H54 (cell line): ENCODE measurements at regions not wholly inside any gene's neighbourhood (a gene's known extent, or its start where the extent isn't known, plus 50 kb on each side); places are given as distances from the start of the nearest gene placed in this dataset.

ENCODE experiments used
- DNase-seq: peaks from one replicate; pipeline ENCODE4 v3.0.0; 2011; ENCODE audit warnings: low spot score, mixed read lengths; ENCODE audit not compliant: insufficient read length
- FAIRE-seq: peaks from 3 replicates; lab custom pipeline; 2011; peaks lifted over from hg19 to GRCh38; lab: Jason Lieb, UNC
- POLR2A ChIP-seq: IDR thresholded peaks from 2 replicates; pipeline ENCODE4 v1.6.1; 2011; ENCODE audit warnings: low read depth, mild to moderate bottlenecking, low read length

DNA sequence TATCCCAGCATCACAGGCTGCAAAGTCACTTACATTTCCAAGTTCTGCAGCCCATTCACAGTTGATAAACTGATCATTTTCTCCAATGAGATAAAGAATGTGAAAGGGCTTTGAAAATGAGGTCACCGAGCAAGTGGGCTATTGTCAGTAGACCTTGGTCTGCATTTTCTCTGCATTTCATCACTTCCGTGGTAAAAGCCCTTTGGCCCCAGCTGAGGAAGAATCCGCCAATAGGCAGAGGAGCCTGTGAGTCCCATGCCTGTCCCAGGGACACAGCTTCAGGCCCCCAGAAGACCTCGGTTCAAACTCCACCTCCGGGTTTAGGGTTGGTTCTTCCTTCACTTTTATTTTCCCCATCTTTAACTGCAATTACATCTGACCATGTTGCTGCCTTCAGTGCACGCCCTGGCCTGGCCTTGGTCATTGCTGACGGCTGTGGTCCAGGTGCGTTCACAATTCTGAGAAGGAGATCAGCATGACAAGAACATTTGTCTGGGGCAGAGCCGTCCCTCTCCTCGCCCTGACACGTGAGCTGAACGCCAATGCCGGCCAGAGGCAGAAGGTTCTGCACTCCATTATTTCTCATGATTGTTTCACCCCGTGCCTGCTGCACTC lies 292.5 kb downstream of the TCERG1L start:
- no peak for TF ChIP-seq POLR2A
- DNase-seq (no peak), FAIRE-seq (no peak)

DNA sequence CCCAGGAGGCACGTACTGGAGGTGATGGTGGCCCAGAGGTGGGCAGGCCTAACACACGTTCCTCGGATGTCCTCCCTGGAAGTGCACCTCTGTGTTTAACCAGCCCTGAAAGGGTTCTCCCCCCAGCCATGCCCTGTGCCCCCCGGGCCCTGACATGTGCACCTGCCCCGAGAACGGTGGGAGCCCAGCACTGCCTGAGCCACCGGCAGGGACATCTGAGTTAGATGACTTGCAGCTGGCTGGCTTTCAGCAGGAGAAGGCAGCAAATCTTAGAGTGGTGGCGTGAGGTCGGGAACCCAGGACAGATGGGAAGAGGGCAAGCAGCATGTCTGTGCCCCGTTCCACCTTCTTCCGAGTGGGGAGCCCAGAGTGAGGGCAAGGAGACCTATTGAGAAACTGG lies 291.8 kb downstream of the TCERG1L start:
- TF ChIP-seq POLR2A = no peak
- FAIRE-seq (no peak), DNase-seq (no peak)

- no peak for TF ChIP-seq POLR2A
- no peak for FAIRE-seq
Observed at GRCh38 chr10:131020775-131021174, 290.7 kb downstream of the TCERG1L start.

GRCh38 chr10:131021246-131021895 lies 290.1 kb downstream of the TCERG1L start:
- no peak for TF ChIP-seq POLR2A
- no peak for FAIRE-seq
- no peak for DNase-seq

More at GRCh38 chr10:131020775-131021174, 290.7 kb downstream of the TCERG1L start:
- DNase-seq = no peak

DNA sequence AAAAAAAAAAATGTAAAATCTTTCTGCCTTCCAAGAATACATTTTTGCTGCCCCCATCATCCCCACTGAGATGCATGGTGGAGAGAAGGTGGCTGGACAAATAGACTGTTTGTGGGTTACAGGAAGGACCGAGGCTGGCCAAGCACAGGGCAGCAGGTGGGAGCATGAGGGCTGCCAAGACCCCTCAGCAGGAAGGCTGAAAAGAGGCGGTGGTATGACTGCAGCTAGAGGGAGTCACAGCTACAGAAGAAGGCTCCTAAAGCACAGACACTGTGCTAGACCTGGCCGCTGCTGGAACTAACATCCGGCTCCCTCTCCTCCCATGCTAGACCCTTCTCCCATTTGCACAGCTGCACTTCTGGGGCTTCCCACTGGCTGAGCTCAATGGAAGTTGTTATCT lies 289.6 kb downstream of the TCERG1L start:
- no peak for DNase-seq
- FAIRE-seq = no peak
- no peak for TF ChIP-seq POLR2A

- FAIRE-seq = no peak
- no peak for DNase-seq
- TF ChIP-seq POLR2A = no peak
Observed at GRCh38 chr10:131022369-131022768, 289.2 kb downstream of the TCERG1L start.

- FAIRE-seq (no peak), DNase-seq (no peak)
- no peak for TF ChIP-seq POLR2A
Observed at GRCh38 chr10:131022981-131023380, 288.5 kb downstream of the TCERG1L start.

DNA sequence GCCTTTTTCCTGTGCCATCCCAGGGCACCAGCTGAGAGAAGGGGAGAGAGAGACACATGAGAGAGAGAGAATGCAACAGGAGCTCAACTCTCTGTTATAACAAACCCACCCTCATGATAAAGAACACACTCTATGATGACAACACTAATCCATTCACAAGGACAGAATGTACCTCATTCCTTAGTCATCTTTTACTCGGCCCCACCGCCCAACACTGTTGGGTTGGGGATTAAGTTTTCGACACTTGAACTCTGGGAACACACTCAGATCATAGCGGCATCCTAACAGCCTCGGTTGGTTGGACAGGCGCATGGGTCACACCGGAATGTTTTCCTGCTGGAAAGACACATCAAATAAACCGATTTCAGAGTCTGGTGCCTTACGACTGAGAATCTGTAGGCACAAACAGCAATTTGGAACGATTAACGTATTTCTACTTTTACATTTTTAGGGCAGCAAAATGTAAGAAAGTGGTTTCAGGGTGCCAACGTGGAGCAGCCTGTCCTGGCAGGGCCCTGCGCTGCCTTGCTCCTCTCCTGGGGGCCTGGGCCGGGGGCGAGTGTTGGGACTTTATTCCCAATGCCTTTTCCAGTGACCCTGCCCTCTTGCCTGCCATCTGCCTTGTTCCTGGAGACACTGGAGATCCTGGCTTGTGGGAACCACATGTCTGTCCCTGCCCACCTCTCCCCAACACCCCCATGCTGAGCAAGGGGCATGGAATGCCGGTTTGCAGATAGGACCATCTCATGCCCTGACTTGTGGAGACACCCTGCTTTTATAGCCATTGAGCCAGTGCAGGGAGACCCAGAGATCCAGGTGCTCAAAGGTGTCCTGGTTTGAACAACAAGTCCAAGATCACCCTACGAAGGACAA lies 287.0 kb downstream of the TCERG1L start:
- DNase-seq = no peak
- TF ChIP-seq POLR2A = no peak
- no peak for FAIRE-seq

DNA sequence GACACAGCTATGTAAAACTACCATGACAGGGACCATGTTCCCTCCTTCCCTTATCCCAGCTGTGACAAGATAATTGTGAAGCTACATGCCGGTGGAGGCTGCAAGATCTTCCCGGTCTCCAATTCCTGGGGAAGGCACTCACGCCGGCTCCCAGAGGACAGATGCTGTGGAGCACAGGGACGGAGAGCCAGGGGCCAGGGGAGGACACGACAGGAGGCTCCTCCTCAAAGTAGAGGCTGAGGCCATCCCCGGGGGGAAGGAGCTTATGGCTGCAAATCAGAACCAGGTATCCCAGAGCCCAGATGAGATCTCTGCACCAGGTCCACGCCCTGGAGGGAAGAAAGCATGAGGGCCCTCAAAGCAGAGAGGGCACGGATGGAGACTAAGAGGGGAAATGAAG lies 286.2 kb downstream of the TCERG1L start:
- FAIRE-seq (no peak), DNase-seq (no peak)
- TF ChIP-seq POLR2A = no peak

- FAIRE-seq (no peak), DNase-seq (no peak)
- no peak for TF ChIP-seq POLR2A
Observed at GRCh38 chr10:131027256-131027655, 284.3 kb downstream of the TCERG1L start.

- FAIRE-seq (no peak), DNase-seq (no peak)
Observed at GRCh38 chr10:131031346-131031745, 280.2 kb downstream of the TCERG1L start.

GRCh38 chr10:131032329-131033165 lies 279.0 kb downstream of the TCERG1L start:
- DNase-seq = no peak
- TF ChIP-seq POLR2A = no peak
- no peak for FAIRE-seq

More at GRCh38 chr10:131031346-131031745, 280.2 kb downstream of the TCERG1L start:
- no peak for TF ChIP-seq POLR2A

GRCh38 chr10:131033166-131034085 lies 278.1 kb downstream of the TCERG1L start:
- no peak for FAIRE-seq
- DNase-seq = no peak
- no peak for TF ChIP-seq POLR2A
